GM12875 (cell line): ENCODE measurements at regions not wholly inside any gene's neighbourhood (a gene's known extent, or its start where the extent isn't known, plus 50 kb on each side); places are given as distances from the start of the nearest gene placed in this dataset.

Experiments used
- H3K4me3 ChIP-seq: one replicate; pipeline ENCODE4 v1.5.1; 2011; ENCODE audit warnings: low read depth, low read length, control low read depth
- TF ChIP-seq, protein P1 (sequence below): IDR thresholded peaks from 2 replicates; pipeline ENCODE4 v1.5.1; 2011; ENCODE audit warnings: low read depth, mild to moderate bottlenecking, control low read depth, inconsistent platforms, low read length, moderate library complexity, borderline replicate concordance; ENCODE audit not compliant: insufficient read depth

DNA sequence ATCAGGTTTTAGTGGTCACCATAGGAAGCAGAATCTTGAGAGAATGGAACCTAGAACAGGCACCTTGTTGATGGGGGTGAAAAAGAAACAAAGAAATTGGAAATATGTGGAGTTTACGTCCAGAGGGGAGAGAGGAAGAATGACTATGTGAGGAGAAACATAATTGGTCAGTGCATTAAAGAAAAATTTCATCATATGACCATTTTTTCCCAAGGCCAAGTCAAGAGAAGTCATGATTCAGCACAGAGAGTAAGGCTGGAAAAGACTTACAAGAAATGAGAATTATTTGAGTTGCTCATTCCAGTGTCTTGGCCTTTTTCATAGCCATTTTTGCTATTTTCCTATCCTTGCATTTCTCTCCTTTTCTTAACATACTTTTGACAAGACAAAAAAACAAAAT lies 421.7 kb downstream of the EFNB2 start:
- no peak overlapping the region for H3K4me3 ChIP-seq
- TF ChIP-seq, protein P1, sequence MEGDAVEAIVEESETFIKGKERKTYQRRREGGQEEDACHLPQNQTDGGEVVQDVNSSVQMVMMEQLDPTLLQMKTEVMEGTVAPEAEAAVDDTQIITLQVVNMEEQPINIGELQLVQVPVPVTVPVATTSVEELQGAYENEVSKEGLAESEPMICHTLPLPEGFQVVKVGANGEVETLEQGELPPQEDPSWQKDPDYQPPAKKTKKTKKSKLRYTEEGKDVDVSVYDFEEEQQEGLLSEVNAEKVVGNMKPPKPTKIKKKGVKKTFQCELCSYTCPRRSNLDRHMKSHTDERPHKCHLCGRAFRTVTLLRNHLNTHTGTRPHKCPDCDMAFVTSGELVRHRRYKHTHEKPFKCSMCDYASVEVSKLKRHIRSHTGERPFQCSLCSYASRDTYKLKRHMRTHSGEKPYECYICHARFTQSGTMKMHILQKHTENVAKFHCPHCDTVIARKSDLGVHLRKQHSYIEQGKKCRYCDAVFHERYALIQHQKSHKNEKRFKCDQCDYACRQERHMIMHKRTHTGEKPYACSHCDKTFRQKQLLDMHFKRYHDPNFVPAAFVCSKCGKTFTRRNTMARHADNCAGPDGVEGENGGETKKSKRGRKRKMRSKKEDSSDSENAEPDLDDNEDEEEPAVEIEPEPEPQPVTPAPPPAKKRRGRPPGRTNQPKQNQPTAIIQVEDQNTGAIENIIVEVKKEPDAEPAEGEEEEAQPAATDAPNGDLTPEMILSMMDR = no peak

DNA sequence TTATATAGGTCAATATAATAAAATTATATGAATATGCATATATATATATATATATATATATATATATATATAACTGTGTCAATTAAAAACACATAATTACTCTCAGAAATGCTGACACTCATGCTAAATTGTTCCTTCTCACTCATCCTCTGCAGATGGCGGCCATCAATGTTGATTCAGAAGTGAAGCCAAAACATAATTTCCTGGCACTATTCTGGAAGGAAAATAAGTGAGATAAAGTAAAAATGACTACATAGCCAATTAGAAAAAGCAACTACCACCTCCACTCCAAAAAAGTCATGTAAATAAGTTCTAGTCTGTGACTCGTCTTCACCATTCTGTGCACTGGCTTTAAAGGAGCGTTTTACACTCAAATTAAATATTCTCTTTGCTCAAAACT lies 423.3 kb downstream of the EFNB2 start:
- TF ChIP-seq, protein P1 = no peak
- no peak overlapping the region for H3K4me3 ChIP-seq

DNA sequence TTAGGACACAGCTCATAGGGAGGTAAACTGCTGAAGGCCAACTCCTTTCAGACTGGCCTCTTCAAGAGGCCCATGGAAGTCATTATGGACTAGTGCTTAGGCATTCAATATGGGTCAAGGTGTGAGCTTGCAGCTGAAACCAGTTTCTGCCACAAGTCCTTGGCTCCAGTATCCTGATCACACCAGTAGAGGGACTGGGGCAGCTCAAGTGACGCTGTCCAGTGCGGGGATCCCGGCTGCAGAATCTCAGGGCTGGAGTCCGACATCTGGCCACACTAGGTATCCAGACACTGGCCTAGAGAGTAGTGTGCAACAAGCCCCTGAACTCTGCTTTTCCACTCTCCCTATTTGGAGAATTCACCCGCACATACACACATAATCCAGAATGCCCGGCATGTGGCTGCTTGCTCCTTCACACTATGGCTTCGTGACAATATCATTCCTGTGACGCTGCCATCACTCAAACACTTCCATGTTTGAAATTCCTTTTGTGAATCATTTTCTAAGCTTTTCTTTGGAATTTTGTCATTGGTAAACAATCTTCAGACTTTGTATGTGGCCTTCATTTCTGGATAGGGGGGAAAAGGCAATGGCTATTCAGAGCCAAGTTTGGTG lies 425.1 kb downstream of the EFNB2 start:
- TF ChIP-seq, protein P1 = no peak
- H3K4me3 ChIP-seq = no peak overlapping the region

DNA sequence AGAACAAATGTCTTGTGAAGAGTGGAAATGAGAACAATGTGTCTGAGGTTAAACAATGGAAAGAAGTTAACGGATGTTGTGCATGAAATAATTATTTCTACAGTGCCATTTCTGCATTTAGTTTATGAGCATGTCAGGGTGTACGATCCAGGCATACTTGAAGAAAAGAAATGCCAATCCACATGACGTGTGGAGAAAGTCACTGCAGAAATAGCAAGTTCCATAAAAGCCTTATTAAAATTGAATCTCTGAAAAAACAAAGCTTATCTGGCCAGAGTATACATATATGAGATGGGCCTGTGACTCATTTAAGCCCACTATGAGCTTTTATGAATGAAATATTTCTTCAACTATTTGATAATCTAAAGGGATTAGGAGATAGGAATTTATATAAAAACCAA lies 426.1 kb downstream of the EFNB2 start:
- TF ChIP-seq, protein P1 = no peak
- H3K4me3 ChIP-seq = no peak overlapping the region

DNA sequence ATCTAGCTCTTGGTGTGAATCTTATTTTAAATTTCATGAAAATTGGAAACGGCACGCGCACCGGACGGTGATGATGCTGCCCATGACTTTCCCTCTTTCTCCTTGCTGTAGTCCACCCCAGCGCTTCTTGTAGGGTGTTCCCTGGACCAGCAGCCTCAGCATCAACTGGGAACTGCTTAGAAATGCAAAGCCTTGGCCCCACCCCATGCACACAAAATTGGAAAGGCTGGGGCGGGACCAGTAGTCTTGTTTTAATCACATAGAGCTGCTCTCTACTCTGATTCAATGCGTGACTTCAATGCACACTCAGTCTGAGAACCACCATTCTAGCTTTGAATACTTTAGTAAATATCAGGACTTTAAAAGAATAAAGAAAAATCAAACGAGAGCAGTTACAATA lies 427.1 kb downstream of the EFNB2 start:
- TF ChIP-seq, protein P1 = no peak
- H3K4me3 ChIP-seq = no peak overlapping the region

DNA sequence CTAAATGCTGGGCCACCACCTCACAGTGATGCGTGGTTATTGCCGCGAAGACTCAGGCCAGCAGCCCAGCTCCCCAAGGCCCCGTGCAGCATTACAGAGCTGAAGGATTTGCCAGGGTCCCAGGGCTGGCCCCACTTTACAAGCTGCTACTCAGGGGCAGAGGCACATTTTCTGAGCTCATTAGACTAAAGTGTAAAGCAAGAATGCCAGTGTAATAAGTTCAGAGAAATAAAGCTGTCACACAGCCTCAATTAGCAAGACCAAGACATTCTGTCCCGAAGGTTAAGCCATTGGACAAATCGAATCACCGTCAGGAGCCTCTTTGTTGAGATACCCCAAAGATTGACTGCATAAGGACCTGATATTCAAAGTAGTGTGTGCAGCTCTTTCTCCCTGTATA lies 428.4 kb downstream of the EFNB2 start:
- H3K4me3 ChIP-seq = no peak overlapping the region
- TF ChIP-seq, protein P1 = no peak

DNA sequence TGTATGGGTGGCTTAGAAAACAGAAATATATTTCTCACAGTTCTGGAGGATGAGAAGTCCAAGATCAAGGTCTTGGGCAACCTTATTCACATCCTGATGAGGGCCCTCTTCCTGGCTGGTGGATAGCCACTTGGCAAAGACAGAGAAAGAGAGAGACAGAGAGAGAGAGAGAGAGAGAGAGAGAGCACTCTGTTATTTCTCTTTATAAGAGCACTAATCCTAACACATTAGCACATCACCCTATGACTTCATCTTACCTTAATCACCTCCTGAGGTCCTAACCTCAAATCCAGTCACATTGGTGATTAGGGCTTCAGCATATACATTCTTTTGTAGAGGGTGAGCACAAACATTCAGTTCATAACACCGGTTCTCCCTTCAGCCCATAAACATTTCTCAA lies 430.3 kb downstream of the EFNB2 start:
- H3K4me3 ChIP-seq = no peak overlapping the region
- TF ChIP-seq, protein P1 = no peak
